8988T (cell line): ENCODE measurements at regions not wholly inside any gene's neighbourhood (a gene's known extent, or its start where the extent isn't known, plus 50 kb on each side); places are given as distances from the start of the nearest gene placed in this dataset.
A peak's percentile ranks its signal among the peaks of the same experiment; 100 is the strongest.
"Not testable (repeated sequence)": the region's sequence is repeated elsewhere in the genome, so short reads cannot be mapped to it uniquely, and the experiment has no call there.

Experiments used
- DNase-seq: peaks from one replicate; pipeline ENCODE4 v3.0.0; 2011

DNA sequence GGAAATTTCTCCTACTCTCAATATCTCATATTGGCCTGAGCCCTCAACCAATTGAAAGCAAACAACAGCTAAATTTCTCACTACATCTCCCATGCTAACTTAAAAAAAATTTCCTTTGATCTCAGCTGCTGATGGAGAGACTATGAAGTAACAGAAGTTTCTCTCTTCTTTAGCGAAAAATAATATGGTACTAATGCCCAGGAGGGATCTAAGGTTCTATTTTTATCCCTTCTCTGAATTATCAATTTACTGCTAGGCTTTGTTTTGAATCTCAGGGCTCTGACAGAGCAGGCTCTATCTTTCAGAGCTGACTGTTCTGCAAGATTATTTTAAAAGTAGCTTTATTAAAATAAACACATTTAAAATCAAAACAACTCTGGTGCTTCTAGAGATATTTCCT lies 558.6 kb downstream of the KCNA4 start:
- no peak for DNase-seq

- no peak for DNase-seq
These were observed 564.7 kb downstream of the KCNA4 start for GRCh38 chr11:29452146-29452545.

- no peak for DNase-seq
These were observed 567.4 kb downstream of the KCNA4 start for GRCh38 chr11:29449281-29450074.

GRCh38 chr11:29448246-29448877 lies 568.5 kb downstream of the KCNA4 start:
- no peak for DNase-seq

- DNase-seq, result no peak
These were observed 569.0 kb downstream of the KCNA4 start for GRCh38 chr11:29447821-29448220.

- DNase-seq, result no peak
These were observed 570.7 kb downstream of the KCNA4 start for GRCh38 chr11:29446132-29446531.

DNA sequence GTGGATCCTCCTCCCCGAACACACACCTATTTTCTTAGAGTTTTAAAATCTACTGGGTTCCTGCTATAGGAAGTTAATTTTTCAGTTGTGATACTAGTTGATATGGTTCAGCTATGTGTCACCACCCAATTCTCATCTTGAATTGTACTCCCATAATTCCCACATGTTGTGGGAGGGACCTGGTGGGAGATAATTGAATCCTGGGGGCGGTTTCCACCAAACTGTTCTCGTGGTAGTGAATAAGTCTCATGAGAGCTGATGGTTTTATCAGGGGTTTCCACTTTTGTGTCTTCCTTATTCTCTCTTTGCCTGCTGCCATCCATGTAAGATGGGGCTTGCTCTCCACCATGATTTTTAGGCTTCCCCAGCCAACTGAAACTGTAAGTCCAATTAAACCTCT lies 571.6 kb downstream of the KCNA4 start:
- DNase-seq, result not testable (repeated sequence)

DNA sequence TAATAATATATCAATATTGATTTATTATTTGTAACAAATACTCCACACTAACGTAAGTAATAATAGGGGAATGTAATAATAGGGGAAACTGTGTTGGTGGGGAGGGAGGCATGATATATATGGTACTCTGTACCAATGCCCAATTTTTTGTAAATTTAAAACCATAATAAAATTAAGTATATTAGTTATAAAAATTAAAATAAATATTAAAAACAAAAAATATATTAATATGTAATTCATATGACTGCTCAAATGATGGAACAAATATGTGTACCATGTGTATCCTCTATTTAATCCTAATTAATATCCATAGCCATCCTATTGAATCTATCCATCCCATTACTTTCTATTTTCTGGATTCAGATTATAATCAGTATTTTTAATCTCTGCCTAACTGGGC lies 578.0 kb downstream of the KCNA4 start:
- no peak for DNase-seq

- no peak for DNase-seq
These were observed 581.4 kb downstream of the KCNA4 start for GRCh38 chr11:29435421-29435820.

GRCh38 chr11:29432719-29433325 lies 584.0 kb downstream of the KCNA4 start:
- DNase-seq, result peak; percentile 18

DNA sequence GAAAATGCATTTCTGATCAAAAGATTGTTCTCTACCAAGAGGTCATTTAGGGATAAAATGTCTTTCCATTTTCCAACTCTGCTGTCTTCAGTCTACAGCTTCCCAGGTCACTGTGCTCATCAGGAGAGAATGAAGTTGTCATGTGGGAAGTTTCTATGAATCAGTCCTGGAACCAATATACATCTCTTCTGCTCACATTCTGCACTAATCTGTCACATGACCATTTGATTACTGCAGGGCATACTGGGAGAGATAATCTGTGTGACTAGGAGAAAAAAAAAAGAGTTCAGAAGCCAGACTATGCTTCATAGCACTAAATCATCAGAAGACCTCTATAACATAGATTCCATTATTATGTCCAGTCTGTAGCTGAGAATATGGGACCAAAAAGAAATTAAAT lies 611.5 kb downstream of the KCNA4 start:
- DNase-seq, result no peak

DNA sequence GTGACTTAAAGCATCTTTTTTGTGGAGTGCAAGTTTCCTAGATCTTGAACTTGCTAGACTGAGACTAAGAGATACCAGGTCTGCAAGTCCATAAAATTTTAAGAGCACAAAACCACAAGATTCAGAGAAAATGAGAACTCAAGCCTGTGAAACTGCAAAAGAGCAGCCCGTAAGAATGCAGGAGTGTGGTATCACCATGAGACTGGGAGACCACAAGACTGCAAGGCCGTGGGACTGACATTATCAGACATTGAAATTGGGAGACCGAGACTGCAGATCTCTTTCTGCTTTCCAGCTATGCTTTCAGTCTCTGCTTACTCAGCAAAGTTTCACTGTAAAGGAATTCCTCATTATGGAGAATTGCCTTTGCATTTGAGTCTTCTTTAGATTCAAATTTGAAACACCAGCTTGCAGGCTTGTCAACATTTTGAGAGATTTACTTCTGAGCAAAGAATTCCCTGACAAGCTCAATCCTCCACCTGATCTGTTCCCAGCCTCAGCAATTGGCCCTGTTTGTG lies 621.2 kb downstream of the KCNA4 start:
- no peak for DNase-seq

GRCh38 chr11:29389793-29390192 lies 627.0 kb downstream of the KCNA4 start:
- DNase-seq, result no peak

DNA sequence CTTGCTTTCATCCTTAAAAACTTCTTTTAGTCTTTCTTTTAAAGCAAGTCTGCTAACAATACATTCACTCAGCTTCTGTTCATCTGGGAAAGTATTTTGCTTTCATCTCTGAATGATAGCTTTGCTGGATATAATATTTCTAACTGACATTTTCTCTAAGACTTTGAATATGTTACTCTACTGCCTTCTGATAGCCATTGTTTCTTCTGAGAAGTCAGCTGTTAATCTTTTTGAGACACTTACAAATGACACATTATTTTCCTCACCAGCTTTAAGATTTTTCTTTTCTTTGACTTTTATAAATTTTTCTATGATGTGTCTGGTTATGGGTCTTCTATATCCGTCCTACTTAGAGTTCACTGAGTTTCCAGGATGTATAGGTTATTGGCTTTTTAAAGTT lies 643.1 kb downstream of the KCNA4 start:
- DNase-seq, result no peak

DNA sequence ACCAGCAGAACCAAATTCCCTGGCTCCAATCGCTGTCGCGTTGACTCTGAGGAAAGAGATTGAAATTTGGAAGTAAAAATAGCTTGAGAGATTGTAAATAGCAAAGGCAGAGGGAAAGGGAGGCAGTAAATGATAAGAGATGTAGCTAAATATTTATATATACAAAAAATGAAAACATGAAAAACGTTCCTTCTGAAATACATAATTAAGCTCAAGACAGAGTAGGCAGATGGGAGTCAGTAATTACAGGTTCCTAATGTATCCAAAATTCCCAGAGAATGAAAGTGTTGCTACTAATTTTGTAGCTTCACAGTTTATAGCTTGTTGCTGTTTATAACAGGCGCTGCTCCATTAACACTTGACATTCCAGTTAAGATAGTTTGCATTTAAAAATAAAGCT lies 648.7 kb downstream of the KCNA4 start:
- no peak for DNase-seq

DNA sequence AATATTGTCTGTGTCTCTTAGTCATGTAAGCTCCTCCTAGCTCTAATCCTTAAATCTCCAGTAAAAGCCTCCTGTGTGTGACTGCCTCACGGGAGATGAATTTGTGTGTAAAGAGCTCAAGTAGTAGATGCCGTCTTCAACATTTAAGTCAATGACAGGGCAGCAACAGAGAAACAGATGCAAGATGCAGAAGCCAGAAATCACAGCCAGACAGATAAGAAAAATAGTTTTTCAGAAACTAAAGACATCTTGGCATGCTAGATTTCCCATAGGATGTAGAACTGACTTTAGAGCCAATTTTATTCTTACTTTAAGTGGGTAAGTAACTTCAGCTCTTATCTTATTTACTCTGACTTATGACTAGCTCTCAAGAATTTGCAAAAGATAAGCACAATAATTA lies 652.8 kb downstream of the KCNA4 start:
- DNase-seq, result no peak

DNA sequence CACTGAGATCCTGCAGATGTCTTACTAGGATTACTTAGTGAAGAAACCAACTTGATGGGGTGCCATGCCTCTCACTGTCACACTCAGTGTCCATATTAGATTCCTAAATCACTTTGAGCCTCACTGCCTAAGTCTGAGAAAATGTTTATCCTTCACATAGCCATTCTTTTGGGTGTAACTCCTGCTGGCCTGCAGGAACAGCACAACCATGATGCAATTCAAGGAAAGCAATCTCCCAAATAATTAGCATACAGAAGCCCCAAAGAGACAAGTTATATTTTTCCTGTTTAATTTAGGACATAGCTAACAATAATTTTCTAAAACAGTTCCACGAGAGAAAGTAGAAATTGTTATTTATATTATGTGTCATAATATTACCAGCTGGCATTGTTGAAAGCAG lies 655.5 kb downstream of the KCNA4 start:
- no peak for DNase-seq

GRCh38 chr11:29353833-29354232 lies 663.0 kb downstream of the KCNA4 start:
- no peak for DNase-seq

GRCh38 chr11:29352273-29352795 lies 664.5 kb downstream of the KCNA4 start:
- no peak for DNase-seq

DNA sequence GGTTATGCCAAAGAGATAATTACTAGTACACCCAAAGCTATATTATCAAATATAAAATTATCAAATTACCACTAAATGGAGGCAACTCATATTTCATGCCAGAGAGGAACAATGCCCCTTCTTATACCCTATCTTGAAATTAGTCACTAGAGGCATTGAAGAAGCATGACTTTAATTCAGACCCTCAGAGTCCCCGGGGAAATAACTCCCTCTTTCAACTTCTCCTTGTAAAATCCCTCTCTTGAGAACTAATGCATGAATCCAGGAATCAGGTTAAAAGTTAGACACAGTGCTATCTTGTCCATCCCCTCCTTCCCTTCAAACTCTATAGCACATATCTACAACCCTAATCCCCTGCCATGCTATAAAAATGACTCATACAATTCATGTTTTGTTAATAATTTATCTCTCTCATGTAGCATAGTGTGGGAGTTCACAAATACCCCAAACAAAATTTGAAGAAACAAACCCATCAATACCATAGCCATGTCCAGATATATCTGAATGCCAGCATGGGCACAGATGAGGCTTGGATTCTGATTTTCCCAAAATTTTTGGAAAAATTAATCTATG lies 665.4 kb downstream of the KCNA4 start:
- no peak for DNase-seq

- DNase-seq, result no peak
These were observed 673.1 kb downstream of the KCNA4 start for GRCh38 chr11:29343465-29344333.
